ENCODE measurements at regions not wholly inside any gene's neighbourhood (a gene's known extent, or its start where the extent isn't known, plus 50 kb on each side); places are given as distances from the start of the nearest gene placed in this dataset.

DNA sequence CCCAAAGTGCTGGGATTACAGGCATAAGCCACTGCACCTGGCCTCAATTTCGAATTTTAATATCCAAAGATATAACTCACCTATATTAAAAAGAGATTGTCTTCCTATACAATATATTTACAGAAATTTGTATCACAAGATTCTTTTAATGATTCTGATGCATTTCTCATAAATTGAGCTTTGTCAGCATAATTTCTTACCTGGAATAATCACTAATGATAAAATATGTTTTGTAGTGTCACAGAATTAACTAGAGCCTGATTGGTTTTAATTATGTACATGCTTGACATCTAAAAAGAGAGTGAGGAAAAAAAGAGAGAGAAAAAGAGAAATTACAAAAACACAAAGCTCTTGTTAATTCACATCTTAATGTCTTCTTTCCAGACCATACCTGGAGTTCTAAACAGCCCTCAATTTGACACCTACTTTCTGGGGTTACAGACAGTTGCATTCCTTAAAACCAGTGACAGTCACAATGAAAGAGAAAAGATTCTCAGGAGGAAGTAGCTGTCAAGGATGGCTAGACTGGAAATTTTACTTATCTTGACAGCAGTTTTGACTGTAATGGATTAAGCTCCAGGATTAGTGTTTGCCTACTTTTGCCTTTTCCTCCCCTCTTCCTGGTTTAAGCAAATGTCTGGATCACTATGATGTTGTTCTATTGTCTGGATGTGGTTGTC lies 214.4 kb downstream of the SPRY2 start:
- no peaks in the 10 kb centered on the region for H3K27me3 ChIP-seq (ENCODE audit: insufficient read depth, low read length)
- H3K4me1 ChIP-seq (ENCODE audit: control insufficient read depth in 1 of 2, insufficient read depth in 2 of 2, low read length in 2 of 2) = peaks cover 0 to 4% of the 10 kb centered on the region in 2 experiments; a peak in 2 of 4 replicates
- BruUV-seq (replicated peaks) = no TSS peak
- ChIA-PET CTCF (no interaction called here), POLR2A (no interaction called here), RAD21 (ENCODE audit: low non-redundant PET in 1 of 2, low total read pairs in 2 of 2, uncharacterized antibody in 2 of 2, unreplicated experiment in 2 of 2) (no interaction called here)
- TF ChIP-seq CBX3 (IDR thresholded peaks at IDR 0.05; ENCODE audit: low read depth) (no peak), EZH2phosphoT487 (IDR thresholded peaks at IDR 0.05; ENCODE audit: borderline replicate concordance) (no peak), EGR1 (IDR thresholded peaks at IDR 0.05; ENCODE audit: low read depth) (no peak)
- no peak overlapping the region for H2AFZ ChIP-seq (ENCODE audit: low read depth, low read length, poor library complexity, severe bottlenecking)
- no peaks in the 10 kb centered on the region for H3K9me3 ChIP-seq (ENCODE audit: control insufficient read depth in 1 of 2, insufficient read depth in 1 of 2, low read depth in 1 of 2, low read length in 2 of 2)
- no peak overlapping the region for H3K9ac ChIP-seq (ENCODE audit: low read length)
- DNase-seq (ENCODE audit: low read depth, low spot score) (no peak), ATAC-seq (no peak)
- no peaks in the 10 kb centered on the region for H3K36me3 ChIP-seq (ENCODE audit: control insufficient read depth in 1 of 2, insufficient read depth in 2 of 2, low read length in 2 of 2)
- intact Hi-C loops (cut with micrococcal nuclease) = no loop called here
- no peaks in the 10 kb centered on the region for H4K20me1 ChIP-seq (ENCODE audit: insufficient read depth)
- H3K4me2 ChIP-seq (ENCODE audit: low read length) = no peak overlapping the region
- no peaks in the 10 kb centered on the region for H3K9me2 ChIP-seq (ENCODE audit: insufficient read depth)
- no peak overlapping the region for H3K27ac ChIP-seq (ENCODE audit: low read depth, low read length)
- no peak overlapping the region for H3K4me3 ChIP-seq (replicated peaks in 1 of 2; ENCODE audit: low read depth in 1 of 2, low read length in 2 of 2)
- no peaks in the 10 kb centered on the region for H3K79me2 ChIP-seq (ENCODE audit: insufficient read depth, low read length)

DNA sequence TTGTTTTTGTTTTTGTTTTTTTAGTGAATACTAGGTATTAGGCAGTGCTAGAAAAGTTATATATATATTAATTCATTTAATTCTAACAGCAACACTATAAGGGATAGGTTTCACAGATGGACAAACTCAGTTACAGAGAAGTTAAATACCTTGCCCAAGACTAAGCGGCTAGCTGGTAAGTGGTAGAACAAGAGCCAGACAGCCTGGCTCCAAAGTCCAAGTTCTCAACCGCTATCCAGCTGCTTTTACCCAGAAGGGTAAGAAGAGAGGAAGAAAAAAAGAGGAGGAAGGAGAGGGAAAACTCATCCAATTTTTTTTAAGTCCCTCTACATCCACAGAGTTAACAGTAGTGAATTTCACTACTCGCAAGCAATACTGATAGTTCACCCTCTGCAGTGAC lies 217.0 kb downstream of the SPRY2 start:
- Histone ChIP-seq H4K20me1 (ENCODE audit: insufficient read depth) (no peaks in the 10 kb centered on the region), H3K9me2 (ENCODE audit: insufficient read depth) (no peaks in the 10 kb centered on the region), H3K4me1 (ENCODE audit: control insufficient read depth in 1 of 2, insufficient read depth in 2 of 2, low read length in 2 of 2) (no peaks in the 10 kb centered on the region), H3K4me3 (replicated peaks in 1 of 2; ENCODE audit: low read depth in 1 of 2, low read length in 2 of 2) (no peak overlapping the region), H3K36me3 (ENCODE audit: control insufficient read depth in 1 of 2, insufficient read depth in 2 of 2, low read length in 2 of 2) (no peaks in the 10 kb centered on the region), H3K4me2 (ENCODE audit: low read length) (no peak overlapping the region), H3K79me2 (ENCODE audit: insufficient read depth, low read length) (no peaks in the 10 kb centered on the region), H3K9me3 (ENCODE audit: control insufficient read depth in 1 of 2, insufficient read depth in 1 of 2, low read depth in 1 of 2, low read length in 2 of 2) (no peaks in the 10 kb centered on the region), H2AFZ (ENCODE audit: low read depth, low read length, poor library complexity, severe bottlenecking) (no peak overlapping the region), H3K27me3 (ENCODE audit: insufficient read depth, low read length) (no peaks in the 10 kb centered on the region), H3K27ac (ENCODE audit: low read depth, low read length) (no peak overlapping the region), H3K9ac (ENCODE audit: low read length) (no peak overlapping the region)
- ChIA-PET CTCF (no interaction called here), POLR2A (no interaction called here), RAD21 (ENCODE audit: low non-redundant PET in 1 of 2, low total read pairs in 2 of 2, uncharacterized antibody in 2 of 2, unreplicated experiment in 2 of 2) (no interaction called here)
- intact Hi-C loops (cut with micrococcal nuclease) = no loop called here
- no peak for DNase-seq (ENCODE audit: low read depth, low spot score)
- no TSS peak for BruUV-seq (replicated peaks)
- ATAC-seq = no peak
- no peak for TF ChIP-seq FOSL1 (IDR thresholded peaks at IDR 0.05; ENCODE audit: low read depth)
- no peak for TF ChIP-seq EGR1 (IDR thresholded peaks at IDR 0.05; ENCODE audit: low read depth)
- TF ChIP-seq EZH2 (IDR thresholded peaks at IDR 0.05) = no peak
- TF ChIP-seq SRF (IDR thresholded peaks at IDR 0.05; ENCODE audit: low read depth) = no peak
- TF ChIP-seq ELF1 (IDR thresholded peaks at IDR 0.05; ENCODE audit: borderline replicate concordance, low read depth) = no peak
- TF ChIP-seq POLR2A (IDR thresholded peaks at IDR 0.05; ENCODE audit: borderline replicate concordance, extremely low read depth, insufficient read depth, insufficient read length) = no peak
- TF ChIP-seq SIN3A (IDR thresholded peaks at IDR 0.05; ENCODE audit: low read depth) = no peak
- no peak for TF ChIP-seq JUND (IDR thresholded peaks at IDR 0.05)
- TF ChIP-seq, protein P1, sequence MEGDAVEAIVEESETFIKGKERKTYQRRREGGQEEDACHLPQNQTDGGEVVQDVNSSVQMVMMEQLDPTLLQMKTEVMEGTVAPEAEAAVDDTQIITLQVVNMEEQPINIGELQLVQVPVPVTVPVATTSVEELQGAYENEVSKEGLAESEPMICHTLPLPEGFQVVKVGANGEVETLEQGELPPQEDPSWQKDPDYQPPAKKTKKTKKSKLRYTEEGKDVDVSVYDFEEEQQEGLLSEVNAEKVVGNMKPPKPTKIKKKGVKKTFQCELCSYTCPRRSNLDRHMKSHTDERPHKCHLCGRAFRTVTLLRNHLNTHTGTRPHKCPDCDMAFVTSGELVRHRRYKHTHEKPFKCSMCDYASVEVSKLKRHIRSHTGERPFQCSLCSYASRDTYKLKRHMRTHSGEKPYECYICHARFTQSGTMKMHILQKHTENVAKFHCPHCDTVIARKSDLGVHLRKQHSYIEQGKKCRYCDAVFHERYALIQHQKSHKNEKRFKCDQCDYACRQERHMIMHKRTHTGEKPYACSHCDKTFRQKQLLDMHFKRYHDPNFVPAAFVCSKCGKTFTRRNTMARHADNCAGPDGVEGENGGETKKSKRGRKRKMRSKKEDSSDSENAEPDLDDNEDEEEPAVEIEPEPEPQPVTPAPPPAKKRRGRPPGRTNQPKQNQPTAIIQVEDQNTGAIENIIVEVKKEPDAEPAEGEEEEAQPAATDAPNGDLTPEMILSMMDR (IDR thresholded peaks at IDR 0.05 in 2 of 3, conservative IDR thresholded peaks at IDR 0.05 in 1 of 3; ENCODE audit: borderline replicate concordance in 1 of 3, insufficient read depth in 1 of 3, low read depth in 2 of 3, low read length in 2 of 3) = no peak
- no peak for TF ChIP-seq ZNF274 (IDR thresholded peaks at IDR 0.05; ENCODE audit: low read depth, low read length)
- TF ChIP-seq RAD21 (IDR thresholded peaks at IDR 0.05; ENCODE audit: low read depth) = no peak
- TF ChIP-seq, protein P2, sequence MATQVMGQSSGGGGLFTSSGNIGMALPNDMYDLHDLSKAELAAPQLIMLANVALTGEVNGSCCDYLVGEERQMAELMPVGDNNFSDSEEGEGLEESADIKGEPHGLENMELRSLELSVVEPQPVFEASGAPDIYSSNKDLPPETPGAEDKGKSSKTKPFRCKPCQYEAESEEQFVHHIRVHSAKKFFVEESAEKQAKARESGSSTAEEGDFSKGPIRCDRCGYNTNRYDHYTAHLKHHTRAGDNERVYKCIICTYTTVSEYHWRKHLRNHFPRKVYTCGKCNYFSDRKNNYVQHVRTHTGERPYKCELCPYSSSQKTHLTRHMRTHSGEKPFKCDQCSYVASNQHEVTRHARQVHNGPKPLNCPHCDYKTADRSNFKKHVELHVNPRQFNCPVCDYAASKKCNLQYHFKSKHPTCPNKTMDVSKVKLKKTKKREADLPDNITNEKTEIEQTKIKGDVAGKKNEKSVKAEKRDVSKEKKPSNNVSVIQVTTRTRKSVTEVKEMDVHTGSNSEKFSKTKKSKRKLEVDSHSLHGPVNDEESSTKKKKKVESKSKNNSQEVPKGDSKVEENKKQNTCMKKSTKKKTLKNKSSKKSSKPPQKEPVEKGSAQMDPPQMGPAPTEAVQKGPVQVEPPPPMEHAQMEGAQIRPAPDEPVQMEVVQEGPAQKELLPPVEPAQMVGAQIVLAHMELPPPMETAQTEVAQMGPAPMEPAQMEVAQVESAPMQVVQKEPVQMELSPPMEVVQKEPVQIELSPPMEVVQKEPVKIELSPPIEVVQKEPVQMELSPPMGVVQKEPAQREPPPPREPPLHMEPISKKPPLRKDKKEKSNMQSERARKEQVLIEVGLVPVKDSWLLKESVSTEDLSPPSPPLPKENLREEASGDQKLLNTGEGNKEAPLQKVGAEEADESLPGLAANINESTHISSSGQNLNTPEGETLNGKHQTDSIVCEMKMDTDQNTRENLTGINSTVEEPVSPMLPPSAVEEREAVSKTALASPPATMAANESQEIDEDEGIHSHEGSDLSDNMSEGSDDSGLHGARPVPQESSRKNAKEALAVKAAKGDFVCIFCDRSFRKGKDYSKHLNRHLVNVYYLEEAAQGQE (IDR thresholded peaks at IDR 0.05; ENCODE audit: low read depth) = no peak
- no peak for TF ChIP-seq TCF7L2 (IDR thresholded peaks at IDR 0.05; ENCODE audit: borderline replicate concordance, extremely low read depth, insufficient read depth, insufficient read length)
- no peak for TF ChIP-seq YY1 (IDR thresholded peaks at IDR 0.05; ENCODE audit: extremely low read depth, insufficient replicate concordance, low read depth, low read length)
- TF ChIP-seq, protein P3, sequence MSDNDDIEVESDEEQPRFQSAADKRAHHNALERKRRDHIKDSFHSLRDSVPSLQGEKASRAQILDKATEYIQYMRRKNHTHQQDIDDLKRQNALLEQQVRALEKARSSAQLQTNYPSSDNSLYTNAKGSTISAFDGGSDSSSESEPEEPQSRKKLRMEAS (IDR thresholded peaks at IDR 0.05) = no peak
